Hepatic stellate cell (primary cell): ENCODE measurements at regions not wholly inside any gene's neighbourhood (a gene's known extent, or its start where the extent isn't known, plus 50 kb on each side); places are given as distances from the start of the nearest gene placed in this dataset.
"Not testable (repeated sequence)": the region's sequence is repeated elsewhere in the genome, so short reads cannot be mapped to it uniquely, and the experiment has no call there.

Experiments
- DNase-seq: peaks from one replicate; pipeline ENCODE4 v3.0.0; 2011; ENCODE audit warnings: low spot score

GRCh38 chr3:102329561-102329960 is 105.3 kb upstream of the ZPLD1 start:
- DNase-seq = no peak

DNA sequence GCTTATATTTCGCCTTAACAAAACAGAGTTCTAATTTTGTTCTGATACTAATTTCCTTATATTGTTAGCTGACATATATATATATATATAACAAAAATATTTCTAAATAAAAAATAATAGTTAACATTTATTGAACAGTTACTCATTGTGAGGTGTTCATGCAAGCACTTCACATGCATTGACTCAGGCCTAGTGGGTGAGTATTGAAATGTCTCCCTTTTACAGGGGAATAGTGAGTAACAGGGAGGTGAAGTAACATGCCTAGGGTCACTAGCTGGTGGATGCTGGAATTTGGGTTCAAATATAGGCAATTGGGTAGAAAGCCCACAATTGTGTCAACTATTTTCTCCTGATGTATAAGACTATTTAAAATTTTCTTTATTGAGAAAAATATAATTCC is 102.6 kb upstream of the ZPLD1 start:
- DNase-seq = no peak

GRCh38 chr3:102332934-102333333 is 101.9 kb upstream of the ZPLD1 start:
- DNase-seq = no peak

DNA sequence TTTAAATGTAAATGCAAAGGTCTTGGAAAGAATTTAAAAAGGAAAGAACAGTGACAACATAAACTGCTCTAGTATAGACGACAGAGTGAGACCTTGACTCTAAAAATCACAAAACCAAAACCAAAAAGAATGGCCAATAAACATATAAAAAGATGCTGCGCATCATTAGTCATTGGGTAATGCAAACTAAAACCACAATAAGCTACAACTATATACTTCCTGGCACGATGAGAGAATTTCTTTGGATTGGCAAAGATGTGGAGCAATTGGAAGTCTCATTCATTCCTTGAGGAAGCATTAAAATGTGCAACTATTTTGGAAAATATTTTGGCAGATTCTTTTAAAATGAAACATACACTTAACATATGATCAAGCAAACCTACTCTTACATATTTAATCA is 98.7 kb upstream of the ZPLD1 start:
- DNase-seq = no peak

GRCh38 chr3:102339671-102340070 is 95.1 kb upstream of the ZPLD1 start:
- no peak for DNase-seq

GRCh38 chr3:102346897-102347296 is 87.9 kb upstream of the ZPLD1 start:
- no peak for DNase-seq

DNA sequence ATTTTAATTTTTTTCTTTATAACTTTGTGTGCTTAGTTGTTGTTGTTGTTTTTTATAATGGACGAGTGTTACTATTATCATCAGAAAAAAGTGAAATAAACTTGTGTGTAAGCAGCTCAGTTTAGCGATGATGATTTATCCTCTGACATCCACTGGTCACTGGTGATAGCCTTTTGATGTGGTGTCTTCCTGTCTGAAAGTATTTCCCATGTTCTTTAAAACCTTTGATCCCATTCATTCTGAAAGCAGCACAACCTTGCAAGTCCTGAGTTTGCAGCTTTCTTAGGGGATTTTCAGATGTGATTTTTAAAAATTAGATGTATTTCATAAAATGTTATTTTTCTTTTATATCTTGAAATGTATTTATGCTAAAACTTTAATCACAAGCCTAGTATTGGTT is 85.9 kb upstream of the ZPLD1 start:
- DNase-seq = no peak

DNA sequence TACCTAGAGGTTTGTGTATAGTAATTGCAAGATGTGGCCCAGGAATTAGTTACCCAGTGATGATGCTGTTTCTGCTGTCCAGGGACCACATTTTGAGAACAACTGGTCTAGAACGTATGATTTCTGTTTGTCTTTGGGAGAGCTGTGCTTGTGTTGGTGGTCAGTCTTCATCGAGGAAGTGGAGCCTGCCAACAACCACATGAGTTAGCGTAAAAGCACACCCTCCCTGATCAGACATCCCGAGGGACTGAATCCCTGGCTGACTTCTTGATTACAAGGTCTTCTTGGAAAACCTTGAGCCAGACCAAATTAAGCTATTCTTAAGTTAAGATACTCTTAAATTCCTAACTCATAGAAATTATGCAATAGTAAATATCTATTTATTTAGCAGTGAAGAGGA is 81.7 kb upstream of the ZPLD1 start:
- no peak for DNase-seq

GRCh38 chr3:102353805-102354204 is 81.0 kb upstream of the ZPLD1 start:
- no peak for DNase-seq

GRCh38 chr3:102354818-102355515 is 79.8 kb upstream of the ZPLD1 start:
- no peak for DNase-seq

- no peak for DNase-seq
Observed at GRCh38 chr3:102356506-102356905, 78.3 kb upstream of the ZPLD1 start.

GRCh38 chr3:102357313-102357712 is 77.5 kb upstream of the ZPLD1 start:
- DNase-seq = not testable (repeated sequence)

- DNase-seq = no peak
Observed at GRCh38 chr3:102360183-102360860, 74.5 kb upstream of the ZPLD1 start.

DNA sequence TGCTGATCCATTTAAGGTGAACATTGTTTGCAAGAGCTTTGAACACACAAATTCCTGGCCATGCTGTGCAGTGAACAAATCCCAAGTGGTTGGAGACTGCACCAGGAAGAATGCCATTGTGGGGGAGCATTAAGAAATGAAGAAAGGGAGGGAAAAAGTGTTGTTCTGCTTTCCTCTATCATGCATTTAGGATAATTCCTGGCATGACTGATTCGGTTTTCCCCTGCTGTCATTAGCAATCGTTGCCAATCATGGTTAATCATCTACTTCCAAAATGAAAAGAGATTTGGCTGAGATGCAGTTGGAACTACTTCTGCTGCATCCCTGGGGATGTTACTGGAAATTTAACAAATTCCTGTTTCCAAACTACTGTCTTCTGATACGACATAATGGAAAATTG is 73.7 kb upstream of the ZPLD1 start:
- no peak for DNase-seq

DNA sequence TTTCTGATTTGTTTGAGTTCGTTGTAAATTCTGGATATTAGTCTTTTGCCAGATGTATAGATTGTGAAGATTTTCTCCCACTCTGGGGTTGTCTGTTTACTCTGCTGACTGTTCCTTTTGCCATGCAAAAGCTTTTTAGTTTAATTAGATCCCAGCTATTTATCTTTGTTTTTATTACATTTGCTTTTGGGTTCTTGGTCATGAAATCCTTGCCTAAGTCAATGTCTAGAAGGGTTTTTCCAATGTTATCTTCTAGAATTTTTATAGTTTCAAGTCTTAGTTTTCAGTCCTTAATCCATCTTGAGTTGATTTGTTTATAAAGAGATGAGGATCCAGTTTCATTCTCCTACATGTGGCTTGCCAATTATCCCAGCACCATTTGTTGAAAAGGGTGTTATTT is 68.7 kb upstream of the ZPLD1 start:
- DNase-seq = not testable (repeated sequence)

GRCh38 chr3:102374863-102375634 is 59.8 kb upstream of the ZPLD1 start:
- no peak for DNase-seq

DNA sequence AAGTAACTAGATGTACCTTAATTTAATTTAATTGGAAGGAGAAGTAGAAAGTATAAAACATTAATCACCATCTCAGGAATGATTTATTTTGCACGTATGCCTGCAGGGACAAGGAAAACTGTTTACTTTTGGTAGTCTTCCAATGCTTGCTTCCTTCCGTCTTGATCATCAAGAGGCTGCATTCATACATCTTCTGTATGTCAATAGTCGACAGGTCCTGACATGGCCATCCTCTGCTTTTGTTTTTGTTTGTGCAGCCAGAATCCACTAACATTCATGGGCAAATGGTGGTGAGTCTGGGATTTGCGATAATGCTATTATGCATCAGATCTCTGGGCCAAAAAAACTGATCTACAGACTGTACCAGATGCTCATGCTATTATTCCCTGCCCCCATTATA is 56.6 kb upstream of the ZPLD1 start:
- DNase-seq = no peak

- not testable (repeated sequence) for DNase-seq
Observed at GRCh38 chr3:102382201-102382600, 52.6 kb upstream of the ZPLD1 start.
